Loucy (cell line): ENCODE measurements at regions not wholly inside any gene's neighbourhood (a gene's known extent, or its start where the extent isn't known, plus 50 kb on each side); places are given as distances from the start of the nearest gene placed in this dataset.

Experiments used
- H2AFZ ChIP-seq: fragments of 200-600 bp; sonication (generic); 2 replicates; pipeline ENCODE4 v1.6.0; 2016; ENCODE audit warnings: antibody characterized with exemption, mild to moderate bottlenecking, low read length, moderate library complexity
- H3F3A ChIP-seq: fragments of 200-600 bp; 2 replicates; pipeline ENCODE4 v1.6.0; 2016; ENCODE audit warnings: antibody characterized with exemption, low read depth, mild to moderate bottlenecking
- H3K27me3 ChIP-seq: fragments of 200-600 bp; sonication (generic); 2 replicates; pipeline ENCODE4 v1.6.1; 2014; ENCODE audit warnings: low read length, mild to moderate bottlenecking; ENCODE audit not compliant: insufficient read depth, poor library complexity, severe bottlenecking
- H3K36me3 ChIP-seq: fragments of 200-600 bp; sonication (generic); 2 replicates; pipeline ENCODE4 v1.6.1; 2016; ENCODE audit warnings: low read length; ENCODE audit not compliant: insufficient read depth
- H3K4me1 ChIP-seq: fragments of 200-600 bp; sonication (generic); 2 replicates; pipeline ENCODE4 v1.5.1; 2014; ENCODE audit warnings: low read length, mild to moderate bottlenecking; ENCODE audit not compliant: insufficient read depth, poor library complexity, severe bottlenecking
- H3K4me2 ChIP-seq: fragments of 200-600 bp; sonication (generic); 2 replicates; pipeline ENCODE4 v1.6.0; 2014; ENCODE audit warnings: antibody characterized with exemption, low read length, low read depth, mild to moderate bottlenecking; ENCODE audit not compliant: poor library complexity, severe bottlenecking
- H3K4me3 ChIP-seq: fragments of 200-600 bp; sonication (generic); 2 replicates; pipeline ENCODE4 v1.5.1; 2014; ENCODE audit warnings: low read length, mild to moderate bottlenecking, mixed read lengths; ENCODE audit not compliant: poor library complexity, severe bottlenecking
- H3K79me2 ChIP-seq: fragments of 200-600 bp; sonication (generic); 2 replicates; pipeline ENCODE4 v1.6.1; 2014; ENCODE audit warnings: low read length; ENCODE audit not compliant: insufficient read depth
- H3K9ac ChIP-seq: fragments of 200-600 bp; sonication (generic); 2 replicates; pipeline ENCODE4 v1.6.0; 2014; ENCODE audit warnings: mild to moderate bottlenecking, low read depth, low read length, moderate library complexity; ENCODE audit not compliant: poor library complexity, severe bottlenecking
- H3K9me2 ChIP-seq: fragments of 200-600 bp; sonication (generic); replicated peaks from 2 replicates; pipeline ENCODE4 v1.6.1; 2016; ENCODE audit warnings: low read depth, low read length, mixed read lengths
- H3K9me3 ChIP-seq: fragments of 200-600 bp; sonication (generic); 2 replicates; pipeline ENCODE4 v1.6.1; 2014; ENCODE audit warnings: mild to moderate bottlenecking, antibody characterized with exemption, low read length, low read depth; ENCODE audit not compliant: insufficient read depth
- H4K20me1 ChIP-seq: fragments of 200-600 bp; sonication (generic); 2 replicates; pipeline ENCODE4 v1.6.0; 2014; ENCODE audit warnings: antibody characterized with exemption, low read length, mild to moderate bottlenecking; ENCODE audit not compliant: insufficient read depth, poor library complexity, severe bottlenecking
- CTCF ChIP-seq: fragments of 200-600 bp; sonication (generic); conservative IDR thresholded peaks from 2 replicates; pipeline ENCODE4 v1.5.1; 2014; ENCODE audit warnings: mild to moderate bottlenecking, antibody characterized with exemption, low read length
- EZH2phosphoT487 ChIP-seq: fragments of 200-600 bp; IDR thresholded peaks from 2 replicates; pipeline ENCODE4 v1.6.1; 2018; ENCODE audit warnings: antibody characterized with exemption, mild to moderate bottlenecking, moderate library complexity, borderline replicate concordance

- Histone ChIP-seq H3F3A (no peaks in the 10 kb centered on the region), H2AFZ (no peak overlapping the region), H4K20me1 (no peaks in the 10 kb centered on the region), H3K9me2 (no peaks in the 10 kb centered on the region), H3K4me1 (peaks cover 9% of the 10 kb centered on the region), H3K4me3 (no peak overlapping the region), H3K79me2 (no peaks in the 10 kb centered on the region), H3K4me2 (no peak overlapping the region), H3K27me3 (peaks cover 23% of the 10 kb centered on the region), H3K36me3 (no peaks in the 10 kb centered on the region), H3K9me3 (no peaks in the 10 kb centered on the region), H3K9ac (no peak overlapping the region)
- no peak for TF ChIP-seq EZH2phosphoT487
- no peak for TF ChIP-seq CTCF
Observed at GRCh38 chr7:25900245-25900644, 251.8 kb upstream of the NFE2L3 start.

- H2AFZ ChIP-seq, result no peak overlapping the region
- no peaks in the 10 kb centered on the region for H3K9me3 ChIP-seq
- H3K4me1 ChIP-seq, result peaks cover 9% of the 10 kb centered on the region
- TF ChIP-seq CTCF (no peak), EZH2phosphoT487 (no peak)
- no peaks in the 10 kb centered on the region for H3K79me2 ChIP-seq
- H3K9ac ChIP-seq, result no peak overlapping the region
- H4K20me1 ChIP-seq, result no peaks in the 10 kb centered on the region
- peaks cover 29% of the 10 kb centered on the region for H3K27me3 ChIP-seq
- H3K9me2 ChIP-seq, result no peaks in the 10 kb centered on the region
- no peaks in the 10 kb centered on the region for H3K36me3 ChIP-seq
- H3K4me2 ChIP-seq, result no peak overlapping the region
- no peak overlapping the region for H3K4me3 ChIP-seq
- H3F3A ChIP-seq, result no peaks in the 10 kb centered on the region
Observed at GRCh38 chr7:25900877-25901276, 251.1 kb upstream of the NFE2L3 start.

- H3F3A ChIP-seq, result no peaks in the 10 kb centered on the region
- H3K4me3 ChIP-seq, result no peak overlapping the region
- H2AFZ ChIP-seq, result no peak overlapping the region
- no peak overlapping the region for H3K9ac ChIP-seq
- H3K9me2 ChIP-seq, result no peaks in the 10 kb centered on the region
- no peaks in the 10 kb centered on the region for H4K20me1 ChIP-seq
- peaks cover 9% of the 10 kb centered on the region for H3K4me1 ChIP-seq
- no peaks in the 10 kb centered on the region for H3K79me2 ChIP-seq
- H3K4me2 ChIP-seq, result no peak overlapping the region
- TF ChIP-seq EZH2phosphoT487 (no peak), CTCF (no peak)
- H3K36me3 ChIP-seq, result no peaks in the 10 kb centered on the region
- H3K9me3 ChIP-seq, result no peaks in the 10 kb centered on the region
- peaks cover 30% of the 10 kb centered on the region for H3K27me3 ChIP-seq
Observed at GRCh38 chr7:25901658-25902057, 250.3 kb upstream of the NFE2L3 start.
